ENCODE measurements at regions not wholly inside any gene's neighbourhood (a gene's known extent, or its start where the extent isn't known, plus 50 kb on each side); places are given as distances from the start of the nearest gene placed in this dataset.
"Not testable (repeated sequence)": the region's sequence is repeated elsewhere in the genome, so short reads cannot be mapped to it uniquely, and the experiment has no call there.

- DNase-seq = no peak
Measured at GRCh38 chr9:30591461-30591860, 1793.0 kb upstream of the ACO1 start.

GRCh38 chr9:30597608-30598007 lies 1786.8 kb upstream of the ACO1 start:
- DNase-seq = no peak

GRCh38 chr9:30605936-30606335 lies 1778.5 kb upstream of the ACO1 start:
- DNase-seq = no peak

GRCh38 chr9:30609713-30610112 lies 1774.7 kb upstream of the ACO1 start:
- no peak for DNase-seq

GRCh38 chr9:30616782-30617181 lies 1767.7 kb upstream of the ACO1 start:
- not testable (repeated sequence) for DNase-seq

GRCh38 chr9:30622561-30622960 lies 1761.9 kb upstream of the ACO1 start:
- no peak for DNase-seq

GRCh38 chr9:30628915-30629567 lies 1755.4 kb upstream of the ACO1 start:
- DNase-seq = no peak

GRCh38 chr9:30630459-30630858 lies 1754.0 kb upstream of the ACO1 start:
- DNase-seq = no peak

- not testable (repeated sequence) for DNase-seq
Measured at GRCh38 chr9:30646639-30647038, 1737.8 kb upstream of the ACO1 start.

- no peak for DNase-seq
Measured at GRCh38 chr9:30661925-30662324, 1722.5 kb upstream of the ACO1 start.

GRCh38 chr9:30670805-30671562 lies 1713.5 kb upstream of the ACO1 start:
- DNase-seq = peak in 1 of 51 donors; percentile 1

GRCh38 chr9:30673132-30673531 lies 1711.3 kb upstream of the ACO1 start:
- DNase-seq = no peak

GRCh38 chr9:30676651-30677050 lies 1707.8 kb upstream of the ACO1 start:
- no peak for DNase-seq

- DNase-seq = no peak
Measured at GRCh38 chr9:30677221-30677620, 1707.2 kb upstream of the ACO1 start.

- no peak for DNase-seq
Measured at GRCh38 chr9:30688801-30689200, 1695.6 kb upstream of the ACO1 start.

GRCh38 chr9:30697958-30698357 lies 1686.5 kb upstream of the ACO1 start:
- DNase-seq = no peak

- no peak for DNase-seq
Measured at GRCh38 chr9:30711591-30711990, 1672.9 kb upstream of the ACO1 start.

GRCh38 chr9:30713243-30713642 lies 1671.2 kb upstream of the ACO1 start:
- DNase-seq = no peak

- DNase-seq = no peak
Measured at GRCh38 chr9:30714389-30714788, 1670.1 kb upstream of the ACO1 start.

GRCh38 chr9:30718483-30718882 lies 1666.0 kb upstream of the ACO1 start:
- DNase-seq = no peak

GRCh38 chr9:30722065-30722464 lies 1662.4 kb upstream of the ACO1 start:
- DNase-seq = no peak

GRCh38 chr9:30723656-30724055 lies 1660.8 kb upstream of the ACO1 start:
- DNase-seq = no peak

GRCh38 chr9:30732060-30732459 lies 1652.4 kb upstream of the ACO1 start:
- no peak for DNase-seq
